Endothelial cell of umbilical vein (primary cell): ENCODE measurements at regions not wholly inside any gene's neighbourhood (a gene's known extent, or its start where the extent isn't known, plus 50 kb on each side); places are given as distances from the start of the nearest gene placed in this dataset.

Experiments
- BruUV-seq: library from RNA; stranded (reverse); fragments of 400-500 nt; replicated peaks from 2 replicates; lab custom pipeline; 2021; lab: Mats Ljungman, UMichigan
- CTCF ChIA-PET: fragments of 300-600, 350-600 bp; sonication (Branson Sonifier 250); formaldehyde crosslinking; loops from one replicate; lab custom pipeline; 2021; ENCODE audit warnings: antibody characterized with exemption, inconsistent platforms; lab: Charles Lee
- POLR2A ChIA-PET: fragments of 300-600, 350-600 bp; sonication (Branson Sonifier 250); formaldehyde crosslinking; loops from one replicate; lab custom pipeline; 2021; ENCODE audit warnings: antibody characterized with exemption, inconsistent platforms; lab: Charles Lee
- DNase-seq: peaks from one replicate; pipeline ENCODE4 v3.0.0-alpha.2; 2011; ENCODE audit warnings: low read depth, low spot score
- FAIRE-seq: peaks from 2 replicates; lab custom pipeline; 2011; peaks lifted over from hg19 to GRCh38; lab: Jason Lieb, UNC
- H2AFZ ChIP-seq: 2 replicates; pipeline ENCODE4 v1.6.0; 2012; ENCODE audit warnings: low read depth, low read length, control low read depth, inconsistent platforms
- H3K27ac ChIP-seq: 2 replicates; pipeline ENCODE4 v1.5.1; 2011; ENCODE audit warnings: low read depth, mild to moderate bottlenecking, control low read depth, low read length, moderate library complexity; ENCODE audit not compliant: insufficient read depth
- H3K27me3 ChIP-seq, 2 experiments: 2 replicates each; pipeline versions ENCODE4 v1.6.0 to v1.6.1; 2011; ENCODE audit warnings: low read length in 2 of 2, mixed read lengths in 1 of 2; ENCODE audit not compliant: control insufficient read depth in 2 of 2, insufficient read depth in 2 of 2
- H3K36me3 ChIP-seq, 2 experiments: 2 replicates in 1 of 2; 3 replicates in 1 of 2; pipeline ENCODE4 v1.5.1; 2011; ENCODE audit warnings: low read length in 2 of 2, mild to moderate bottlenecking in 1 of 2, moderate library complexity in 1 of 2; ENCODE audit not compliant: control insufficient read depth in 2 of 2, insufficient read depth in 2 of 2; ENCODE audit errors: extremely low read depth in 1 of 2
- H3K4me1 ChIP-seq: 3 replicates; pipeline ENCODE4 v1.5.1; 2011; ENCODE audit warnings: mild to moderate bottlenecking, low read length; ENCODE audit not compliant: control insufficient read depth, insufficient read depth; ENCODE audit errors: extremely low read depth
- H3K4me2 ChIP-seq: 2 replicates; pipeline ENCODE4 v1.6.1; 2011; ENCODE audit warnings: low read length, control low read depth, mixed read lengths; ENCODE audit not compliant: insufficient read depth
- H3K4me3 ChIP-seq, 3 experiments: fragments of 200-600 bp in 1 of 3; sonication (generic), shearing (Covaris generic) in 1 of 3; replicated peaks in 1 of 3; 2 replicates each; pipeline ENCODE4 v1.5.1; 2011 to 2016; ENCODE audit warnings: control low read depth in 3 of 3, low read length in 3 of 3, mild to moderate bottlenecking in 2 of 3, inconsistent platforms in 1 of 3, low read depth in 1 of 3, moderate library complexity in 1 of 3; ENCODE audit not compliant: insufficient read depth in 1 of 3
- H3K79me2 ChIP-seq: 2 replicates; pipeline ENCODE4 v1.6.0; 2012; ENCODE audit warnings: low read length, inconsistent platforms; ENCODE audit not compliant: control insufficient read depth, insufficient read depth
- H3K9ac ChIP-seq: replicated peaks from 2 replicates; pipeline ENCODE3; 2011; ENCODE audit warnings: low read length, control low read depth; ENCODE audit not compliant: insufficient read depth; ENCODE audit errors: extremely low read depth
- H3K9me1 ChIP-seq: replicated peaks from 3 replicates; pipeline ENCODE4 v1.6.0; 2011; ENCODE audit warnings: mild to moderate bottlenecking, low read length; ENCODE audit not compliant: control insufficient read depth, insufficient read depth; ENCODE audit errors: extremely low read depth
- H3K9me3 ChIP-seq: replicated peaks from 2 replicates; pipeline ENCODE4 v1.5.1; 2012; ENCODE audit warnings: low read length, inconsistent platforms; ENCODE audit not compliant: control insufficient read depth, insufficient read depth
- H4K20me1 ChIP-seq: replicated peaks from 2 replicates; pipeline ENCODE3; 2011; ENCODE audit warnings: mild to moderate bottlenecking, low read length; ENCODE audit not compliant: control insufficient read depth, insufficient read depth; ENCODE audit errors: extremely low read depth
- CTCF ChIP-seq, 2 donors: IDR thresholded peaks; 1 replicate in 1 of 2; 2 replicates in 1 of 2; pipeline ENCODE4 v1.5.1; 2011; ENCODE audit warnings: low read length in 2 of 2, mild to moderate bottlenecking in 2 of 2, moderate library complexity in 2 of 2, control low read depth in 1 of 2, inconsistent platforms in 1 of 2, low read depth in 1 of 2; ENCODE audit not compliant: insufficient read depth in 1 of 2; ENCODE audit errors: extremely low read depth in 1 of 2
- EZH2 ChIP-seq: IDR thresholded peaks from 2 replicates; pipeline ENCODE4 v1.6.1; 2012; ENCODE audit warnings: borderline replicate concordance, low read depth, mild to moderate bottlenecking, moderate library complexity, low read length, inconsistent platforms; ENCODE audit not compliant: severe bottlenecking
- FOS ChIP-seq: IDR thresholded peaks from 2 replicates; pipeline ENCODE4 v1.6.1; 2011; ENCODE audit warnings: mild to moderate bottlenecking, low read length, moderate library complexity, borderline replicate concordance; ENCODE audit not compliant: insufficient read depth
- GATA2 ChIP-seq: IDR thresholded peaks from 2 replicates; pipeline ENCODE4 v1.7.0; 2011; ENCODE audit warnings: low read depth, mild to moderate bottlenecking, moderate library complexity, mixed read lengths, low read length; ENCODE audit not compliant: insufficient read length, insufficient read depth
- JUN ChIP-seq: IDR thresholded peaks from 2 replicates; pipeline ENCODE4 v1.6.1; 2011; ENCODE audit warnings: borderline replicate concordance, low read depth; ENCODE audit not compliant: insufficient read length, insufficient read depth
- MYC ChIP-seq: IDR thresholded peaks from one replicate; pipeline ENCODE4 v1.6.1; 2011; ENCODE audit warnings: mild to moderate bottlenecking, low read depth, low read length
- POLR2A ChIP-seq: IDR thresholded peaks from 2 replicates; pipeline ENCODE4 v1.6.1; 2012; ENCODE audit warnings: low read depth, mild to moderate bottlenecking, control low read depth, low read length
- POLR2AphosphoS5 ChIP-seq: IDR thresholded peaks from 2 replicates; pipeline ENCODE4 v1.6.1; 2012; ENCODE audit warnings: low read depth, mild to moderate bottlenecking, control low read depth, low read length, moderate library complexity; ENCODE audit not compliant: insufficient read depth
- dilution Hi-C: fragments of 300-500 bp; cut with MboI; formaldehyde crosslinking; loops from one replicate; pipeline ENCODE4 v1.15.0; 2019; ENCODE audit warnings: low sequenced_read_pairs; ENCODE audit not compliant: extremely low pct_ligation_motif_present
- intact Hi-C: fragments of 100-400 bp; cut with micrococcal nuclease; formaldehyde crosslinking; loops from one replicate; pipeline ENCODE4 v1.10.0; 2022
- TF ChIP-seq, protein P1 (sequence below): IDR thresholded peaks from 2 replicates; pipeline ENCODE4 v1.6.1; 2011; ENCODE audit not compliant: insufficient read depth, insufficient read length

DNA sequence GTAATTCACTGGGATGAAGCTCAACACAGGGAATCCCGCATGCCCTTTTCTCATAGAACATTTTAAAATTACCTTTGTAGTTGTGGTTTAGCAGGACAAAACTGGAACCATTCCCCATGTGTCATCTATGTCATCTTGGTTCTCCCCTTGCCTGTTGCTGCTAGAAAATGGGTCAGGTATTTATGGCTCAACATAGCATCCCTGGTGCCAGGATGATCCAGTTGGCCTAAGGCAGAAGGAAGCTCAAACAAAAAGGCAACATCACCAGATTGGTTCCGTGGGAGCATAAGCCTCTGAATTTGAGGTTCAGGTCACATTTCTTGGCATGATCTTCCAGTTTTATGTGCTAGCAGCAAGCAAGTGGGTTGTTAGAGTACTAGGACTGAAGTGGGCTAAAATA, 552.6 kb upstream of the BOD1L1 start:
- BruUV-seq = no TSS peak
- POLR2A ChIA-PET = no interaction called here
- DNase-seq = no peak

More for the DNA sequence above, 552.6 kb upstream of the BOD1L1 start:
- H3K4me1 ChIP-seq = peaks cover 45% of the 10 kb centered on the region
- FAIRE-seq = no peak
- no peaks in the 10 kb centered on the region for H3K9me1 ChIP-seq
- no peak overlapping the region for H2AFZ ChIP-seq
- H3K4me2 ChIP-seq = no peak overlapping the region
- CTCF ChIA-PET = interaction anchor here (2.0 kb wide), 1 partner anchor 11 kb away, joined by 7 read pairs; no protein-coding TSS in a partner anchor
- H4K20me1 ChIP-seq = no peaks in the 10 kb centered on the region
- no peak overlapping the region for H3K27ac ChIP-seq
- TF ChIP-seq, protein P1, sequence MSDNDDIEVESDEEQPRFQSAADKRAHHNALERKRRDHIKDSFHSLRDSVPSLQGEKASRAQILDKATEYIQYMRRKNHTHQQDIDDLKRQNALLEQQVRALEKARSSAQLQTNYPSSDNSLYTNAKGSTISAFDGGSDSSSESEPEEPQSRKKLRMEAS = no peak
- no peak for TF ChIP-seq POLR2A
- TF ChIP-seq FOS = no peak
- no peak for TF ChIP-seq JUN
- no peak for TF ChIP-seq GATA2
- no peak for TF ChIP-seq CTCF (IDR thresholded peaks at IDR 0.05; ENCODE audit: extremely low read depth in 1 of 2, insufficient read depth in 1 of 2, low read depth in 1 of 2, low read length in 2 of 2)
- no peak for TF ChIP-seq EZH2
- TF ChIP-seq MYC = no peak
- TF ChIP-seq POLR2AphosphoS5 = no peak
- H3K79me2 ChIP-seq = no peaks in the 10 kb centered on the region
- no peak overlapping the region for H3K4me3 ChIP-seq
- intact Hi-C loops = loop anchor here (10.0 kb wide), 1 partner anchor 525 kb away; no protein-coding TSS in a partner anchor
- H3K9ac ChIP-seq = no peak overlapping the region
- H3K36me3 ChIP-seq = no peaks in the 10 kb centered on the region
- dilution Hi-C loops = loop anchor here (25.0 kb wide), 1 partner anchor 543 kb away; the partner anchor contains the start of gene BOD1L1
- H3K27me3 ChIP-seq = no peaks in the 10 kb centered on the region
- no peaks in the 10 kb centered on the region for H3K9me3 ChIP-seq
